Suppressor macrophage (primary cell): ENCODE measurements at regions not wholly inside any gene's neighbourhood (a gene's known extent, or its start where the extent isn't known, plus 50 kb on each side); places are given as distances from the start of the nearest gene placed in this dataset.
"Not testable (repeated sequence)": the region's sequence is repeated elsewhere in the genome, so short reads cannot be mapped to it uniquely, and the experiment has no call there.

Experiments used
- DNase-seq, 4 experiments: peaks; one replicate each; pipeline ENCODE4 v3.0.0-alpha.2; 2020 to 2022

DNA sequence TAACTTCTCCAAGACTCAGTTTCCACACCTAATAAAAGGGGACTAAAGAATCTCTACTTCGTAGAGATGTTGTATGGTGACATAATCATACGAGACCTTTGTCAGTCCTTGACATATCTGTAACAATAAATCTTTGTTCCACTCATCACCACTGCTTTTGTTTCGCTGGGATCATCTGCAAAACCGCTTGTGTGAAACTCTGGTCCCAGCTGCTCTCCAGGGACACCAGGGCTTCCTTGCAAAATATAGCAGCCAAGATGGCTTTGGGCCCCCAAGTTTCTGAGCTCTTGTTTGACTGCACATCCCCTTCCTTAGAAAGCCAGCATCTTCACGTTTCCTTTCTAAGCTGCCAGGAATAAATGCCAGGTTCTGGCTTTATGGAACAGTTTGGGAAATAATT is 110.5 kb upstream of the RRN3 start:
- DNase-seq, result not testable (repeated sequence)

DNA sequence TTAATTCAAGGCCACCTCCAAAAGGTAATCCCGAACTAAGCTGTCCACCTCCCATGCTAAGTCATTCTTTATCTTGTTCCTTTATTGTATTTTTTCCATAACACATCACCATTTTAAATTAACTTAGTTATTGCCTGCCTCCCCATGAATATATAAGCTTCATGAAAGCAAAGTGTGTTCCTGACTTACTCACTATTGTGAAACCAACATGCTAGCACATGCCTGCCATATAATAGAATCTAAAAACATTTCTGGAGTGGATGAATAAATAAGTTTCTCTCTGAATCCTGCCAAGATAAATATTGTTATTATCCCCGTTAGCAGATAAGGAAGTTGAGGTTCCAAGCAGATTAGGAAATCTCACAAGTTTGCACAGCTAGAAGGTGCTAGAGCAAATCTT is 98.7 kb upstream of the RRN3 start:
- DNase-seq, result not testable (repeated sequence)

DNA sequence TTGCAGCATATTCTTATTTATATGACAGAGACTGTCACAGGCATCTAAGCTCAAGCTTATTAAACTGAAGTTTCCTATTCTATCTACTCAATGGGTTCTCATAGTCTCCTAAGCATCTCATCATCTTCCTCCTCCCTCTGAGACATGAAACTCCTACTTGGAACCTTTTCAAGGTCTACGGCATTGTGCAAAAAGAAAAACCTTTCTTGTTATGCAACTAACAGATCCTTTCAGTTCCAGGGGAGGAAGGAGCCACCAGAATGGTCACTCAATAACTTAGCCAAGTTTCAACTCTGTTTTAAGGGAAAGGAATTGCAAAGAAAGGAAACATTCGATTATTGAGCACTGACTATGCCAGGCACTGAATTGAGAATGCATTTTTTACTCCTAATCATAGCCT is 98.1 kb upstream of the RRN3 start:
- DNase-seq, result not testable (repeated sequence)

- not testable (repeated sequence) for DNase-seq
Observed at GRCh38 chr16:15189478-15189877, 95.4 kb upstream of the RRN3 start.
